Stimulated activated CD4-positive, alpha-beta T cell treated with anti-CD3 and anti-CD28 coated beads, Interleukin-15, amount 100 ng/mL, for 24 hours (primary cell): ENCODE measurements at regions not wholly inside any gene's neighbourhood (a gene's known extent, or its start where the extent isn't known, plus 50 kb on each side); places are given as distances from the start of the nearest gene placed in this dataset.
"Not testable (repeated sequence)": the region's sequence is repeated elsewhere in the genome, so short reads cannot be mapped to it uniquely, and the experiment has no call there.

Experiments used
- DNase-seq: peaks from one replicate; pipeline ENCODE4 v3.0.0-alpha.2; 2020

- DNase-seq: not testable (repeated sequence)
Measured at GRCh38 chr17:30578015-30578717, 101.0 kb downstream of the GOSR1 start.
